ENCODE measurements at regions not wholly inside any gene's neighbourhood (a gene's known extent, or its start where the extent isn't known, plus 50 kb on each side); places are given as distances from the start of the nearest gene placed in this dataset.

DNA sequence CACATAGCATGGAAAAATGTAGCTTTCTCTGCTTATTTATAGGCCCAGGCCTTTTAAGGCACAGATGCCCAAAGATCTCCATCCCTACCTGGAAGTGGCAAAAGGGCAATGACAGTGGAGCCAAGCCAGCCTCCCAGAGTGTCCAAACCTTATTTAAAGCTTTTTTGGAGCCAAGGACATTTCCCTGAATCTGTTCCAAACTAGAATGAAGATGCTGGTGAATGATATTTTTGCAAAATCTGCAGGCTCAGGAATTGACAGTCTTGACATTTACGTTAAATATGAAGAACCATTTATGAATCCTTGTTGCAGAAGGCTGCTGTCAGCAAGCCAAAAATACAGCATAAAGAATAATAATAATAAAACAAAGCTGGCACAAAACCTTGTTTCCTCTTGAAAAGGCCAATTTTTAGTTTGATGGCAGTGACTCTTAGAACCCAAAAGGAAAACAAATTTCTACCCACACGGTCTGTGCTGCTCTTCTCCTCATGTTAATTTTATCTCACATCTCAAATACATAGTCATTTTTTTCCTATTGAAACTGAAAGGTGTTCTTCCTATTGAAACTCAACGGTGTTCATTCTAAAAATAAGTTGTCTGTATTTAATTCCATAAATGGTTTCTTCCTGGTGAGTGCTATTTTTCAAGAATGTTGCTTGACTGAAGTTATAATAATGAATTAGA lies 206.3 kb upstream of the TBL1X start:
- no peak for DNase-seq (ENCODE audit: low read depth, low spot score)
- H3K4me3 ChIP-seq (ENCODE audit: low read depth, low read length), result no peak overlapping the region
- in situ Hi-C loops (cut with HindIII; ENCODE audit: low sequenced_read_pairs), result no loop called here
- TF ChIP-seq, protein P1, sequence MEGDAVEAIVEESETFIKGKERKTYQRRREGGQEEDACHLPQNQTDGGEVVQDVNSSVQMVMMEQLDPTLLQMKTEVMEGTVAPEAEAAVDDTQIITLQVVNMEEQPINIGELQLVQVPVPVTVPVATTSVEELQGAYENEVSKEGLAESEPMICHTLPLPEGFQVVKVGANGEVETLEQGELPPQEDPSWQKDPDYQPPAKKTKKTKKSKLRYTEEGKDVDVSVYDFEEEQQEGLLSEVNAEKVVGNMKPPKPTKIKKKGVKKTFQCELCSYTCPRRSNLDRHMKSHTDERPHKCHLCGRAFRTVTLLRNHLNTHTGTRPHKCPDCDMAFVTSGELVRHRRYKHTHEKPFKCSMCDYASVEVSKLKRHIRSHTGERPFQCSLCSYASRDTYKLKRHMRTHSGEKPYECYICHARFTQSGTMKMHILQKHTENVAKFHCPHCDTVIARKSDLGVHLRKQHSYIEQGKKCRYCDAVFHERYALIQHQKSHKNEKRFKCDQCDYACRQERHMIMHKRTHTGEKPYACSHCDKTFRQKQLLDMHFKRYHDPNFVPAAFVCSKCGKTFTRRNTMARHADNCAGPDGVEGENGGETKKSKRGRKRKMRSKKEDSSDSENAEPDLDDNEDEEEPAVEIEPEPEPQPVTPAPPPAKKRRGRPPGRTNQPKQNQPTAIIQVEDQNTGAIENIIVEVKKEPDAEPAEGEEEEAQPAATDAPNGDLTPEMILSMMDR (IDR thresholded peaks at IDR 0.05; ENCODE audit: low read depth, low read length), result no peak

DNA sequence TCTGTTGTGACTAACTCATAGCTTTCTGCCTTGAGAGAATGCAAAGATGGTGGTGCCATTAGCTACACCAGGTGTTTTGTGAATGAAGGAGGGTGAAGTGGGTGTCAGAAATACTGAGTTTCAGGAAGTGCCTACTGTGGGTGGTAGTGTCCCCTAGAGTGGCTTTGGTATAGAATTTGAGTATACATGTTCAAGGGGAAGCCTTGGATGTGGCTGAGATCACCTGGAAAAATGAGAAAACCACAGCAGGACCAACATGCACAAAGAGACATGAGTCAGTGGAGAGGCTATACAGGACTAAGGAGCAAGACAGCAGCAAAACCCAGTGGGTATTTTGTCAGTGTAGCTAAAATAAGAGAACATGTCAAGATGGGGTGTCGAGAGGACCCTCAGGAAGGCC lies 204.3 kb upstream of the TBL1X start:
- TF ChIP-seq, protein P1 (IDR thresholded peaks at IDR 0.05; ENCODE audit: low read depth, low read length), result no peak
- in situ Hi-C loops (cut with HindIII; ENCODE audit: low sequenced_read_pairs), result no loop called here
- no peak overlapping the region for H3K4me3 ChIP-seq (ENCODE audit: low read depth, low read length)
- DNase-seq (ENCODE audit: low read depth, low spot score), result no peak

DNA sequence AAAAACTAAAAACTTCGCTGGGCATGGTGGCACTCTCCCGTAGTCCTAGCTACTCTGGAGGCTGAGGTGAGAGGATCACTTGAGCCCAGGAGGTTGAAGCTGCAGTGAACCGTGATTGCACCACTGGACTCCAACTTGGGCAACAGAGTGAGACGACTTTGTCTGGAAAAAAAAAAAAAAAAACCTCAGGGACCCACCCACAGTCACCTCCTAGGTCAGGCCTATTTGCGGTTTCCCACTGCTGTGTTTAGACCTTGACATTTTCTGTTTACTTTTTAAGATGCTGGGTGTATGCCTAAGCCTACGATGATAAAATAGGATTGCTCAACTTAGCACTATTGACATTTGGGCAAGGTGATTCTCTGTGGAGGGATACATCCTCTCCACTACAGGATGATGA lies 197.4 kb upstream of the TBL1X start:
- no peak overlapping the region for H3K4me3 ChIP-seq (ENCODE audit: low read depth, low read length)
- DNase-seq (ENCODE audit: low read depth, low spot score), result no peak
- TF ChIP-seq, protein P1 (IDR thresholded peaks at IDR 0.05; ENCODE audit: low read depth, low read length), result no peak
- in situ Hi-C loops (cut with HindIII; ENCODE audit: low sequenced_read_pairs), result no loop called here

DNA sequence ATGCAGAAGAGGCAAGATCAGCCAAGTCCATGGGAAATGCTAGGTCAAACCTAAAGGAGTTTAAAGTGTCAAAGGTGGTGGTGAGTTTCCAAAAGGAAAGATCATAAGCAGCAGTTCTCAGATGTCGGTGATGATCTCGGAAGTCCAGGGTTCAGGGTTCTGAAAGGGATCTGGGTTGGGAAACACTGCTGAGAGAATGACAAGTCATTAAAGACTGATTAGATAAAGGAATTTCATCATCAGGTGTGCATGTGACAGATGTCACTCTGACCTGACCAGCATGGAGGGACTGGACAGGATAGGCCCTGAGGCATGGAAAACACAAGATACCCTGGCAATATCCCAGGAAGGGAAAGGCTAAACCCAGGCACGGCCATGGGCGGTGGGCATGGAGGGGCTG lies 195.7 kb upstream of the TBL1X start:
- in situ Hi-C loops (cut with HindIII; ENCODE audit: low sequenced_read_pairs), result no loop called here
- DNase-seq (ENCODE audit: low read depth, low spot score), result no peak
- H3K4me3 ChIP-seq (ENCODE audit: low read depth, low read length), result no peak overlapping the region
- TF ChIP-seq, protein P1 (IDR thresholded peaks at IDR 0.05; ENCODE audit: low read depth, low read length), result no peak

GRCh38 chrX:9271789-9272525 lies 192.9 kb upstream of the TBL1X start:
- DNase-seq (ENCODE audit: low read depth, low spot score), result no peak
- H3K4me3 ChIP-seq (ENCODE audit: low read depth, low read length), result no peak overlapping the region
- TF ChIP-seq, protein P1 (IDR thresholded peaks at IDR 0.05; ENCODE audit: low read depth, low read length), result no peak
- in situ Hi-C loops (cut with HindIII; ENCODE audit: low sequenced_read_pairs), result no loop called here

GRCh38 chrX:9273744-9274143 lies 191.1 kb upstream of the TBL1X start:
- no peak for DNase-seq (ENCODE audit: low read depth, low spot score)
- in situ Hi-C loops (cut with HindIII; ENCODE audit: low sequenced_read_pairs), result no loop called here
- TF ChIP-seq, protein P1 (IDR thresholded peaks at IDR 0.05; ENCODE audit: low read depth, low read length), result no peak

More at GRCh38 chrX:9273744-9274143, 191.1 kb upstream of the TBL1X start:
- H3K4me3 ChIP-seq (ENCODE audit: low read depth, low read length), result no peak overlapping the region

All from astrocyte of the spinal cord (primary cell).